Spleen (tissue), 11 donors: ENCODE measurements at regions not wholly inside any gene's neighbourhood (a gene's known extent, or its start where the extent isn't known, plus 50 kb on each side); places are given as distances from the start of the nearest gene placed in this dataset.

Experiments
- DNase-seq: peaks from one replicate; pipeline ENCODE4 v3.0.0-alpha.2; 2020
- H3K27ac ChIP-seq, 8 donors: fragments of 200-600 bp; sonication (generic) in 7 of 8; 1 replicate in 4 of 8; 2 replicates in 4 of 8; pipeline versions ENCODE4 v1.5.0 to v1.8.0; 2016 to 2021; ENCODE audit warnings: inconsistent platforms in 4 of 8, mild to moderate bottlenecking in 4 of 8, moderate library complexity in 1 of 8
- H3K27me3 ChIP-seq, 7 donors: fragments of 200-600 bp; sonication (generic) in 6 of 7; replicated peaks in 1 of 7; 1 replicate in 4 of 7; 2 replicates in 3 of 7; pipeline versions ENCODE4 v1.5.0 to v1.8.0; 2016 to 2021; ENCODE audit warnings: inconsistent platforms in 3 of 7, mild to moderate bottlenecking in 1 of 7
- H3K36me3 ChIP-seq, 6 donors: fragments of 200-600 bp; sonication (generic) in 5 of 6; 1 replicate in 4 of 6; 2 replicates in 2 of 6; pipeline versions ENCODE4 v1.5.0 to v1.8.0; 2016 to 2021; ENCODE audit warnings: inconsistent platforms in 2 of 6
- H3K4me1 ChIP-seq, 6 donors: fragments of 200-600 bp; sonication (generic) in 5 of 6; 1 replicate in 3 of 6; 2 replicates in 3 of 6; pipeline versions ENCODE4 v1.5.0 to v1.8.0; 2016 to 2021; ENCODE audit warnings: inconsistent platforms in 3 of 6
- H3K4me3 ChIP-seq, 8 donors: fragments of 200-600 bp; sonication (generic) in 7 of 8; 1 replicate in 4 of 8; 2 replicates in 4 of 8; pipeline versions ENCODE4 v1.5.0 to v1.8.0; 2016 to 2021; ENCODE audit warnings: inconsistent platforms in 4 of 8, mild to moderate bottlenecking in 4 of 8, moderate library complexity in 2 of 8
- H3K9me3 ChIP-seq, 8 donors: fragments of 200-600 bp; sonication (generic) in 7 of 8; 1 replicate in 4 of 8; 2 replicates in 4 of 8; pipeline versions ENCODE4 v1.5.0 to v1.8.0; 2016 to 2021; ENCODE audit warnings: inconsistent platforms in 4 of 8
- CTCF ChIP-seq, 11 experiments: fragments of 200-600 bp in 7 of 11; fragments of 450-650 bp in 4 of 11; sonication (generic) in 4 of 11; IDR thresholded peaks in 8 of 11; conservative IDR thresholded peaks in 3 of 11; 1 replicate in 7 of 11; 2 replicates in 4 of 11; pipeline versions ENCODE4 v1.4.0 to v1.8.0; 2016 to 2021; ENCODE audit warnings: antibody characterized with exemption in 11 of 11, inconsistent platforms in 4 of 11, mild to moderate bottlenecking in 1 of 11
- POLR2A ChIP-seq, 3 donors: fragments of 450-650 bp; IDR thresholded peaks; one replicate each; pipeline ENCODE4 v1.5.1; 2017; ENCODE audit warnings: antibody characterized with exemption in 3 of 3, mild to moderate bottlenecking in 1 of 3
- POLR2AphosphoS5 ChIP-seq, 3 donors: sonication (generic); formaldehyde crosslinking; IDR thresholded peaks; one replicate each; pipeline ENCODE4 v1.5.1; 2017; ENCODE audit warnings: antibody characterized with exemption in 3 of 3
- WGBS, 5 donors: extraction: QIAGEN DNeasy Blood & Tissue Kit in 3 of 5; methylation state at CpG; one replicate each; pipeline versions ENCODE4 v1.1.5 to v1.1.7; 2013 to 2018; 5-methylcytosine and 5-hydroxymethylcytosine counted together
- intact Hi-C: fragments of 100-400 bp; cut with DNase I; formaldehyde crosslinking; loops from one replicate; pipeline ENCODE4 v1.15.0; 2023; ENCODE audit warnings: low total_unique reads
- donor health status: healthy with polysubstance abuse.
- donor health status: DM: no; HTN: no; CAD: no; lungs with moderate emphysema.
- donor health status: DM: no; HTN: no; CAD: no.
- donor health status: Bipolar disorder and iron deficiency.
- donor health status: healthy.
- donor health status: DM: no; HTN: no; CAD: no.
- donor health status: DM: yes; HTN: yes; CAD: no.

- Histone ChIP-seq H3K36me3 (no peaks in the 10 kb centered on the region), H3K4me3 (no peak overlapping the region), H3K27ac (no peak overlapping the region), H3K9me3 (peaks cover 0 to 12% (median 0%) of the 10 kb centered on the region in 8 donors), H3K27me3 (peaks cover 0 to 5% (median 0%) of the 10 kb centered on the region in 7 donors), H3K4me1 (no peaks in the 10 kb centered on the region)
- TF ChIP-seq POLR2A (IDR thresholded peaks at IDR 0.05) (no peak), CTCF (IDR thresholded peaks at IDR 0.05 in 8 of 11, conservative IDR thresholded peaks at IDR 0.05 in 3 of 11) (no peak), POLR2AphosphoS5 (IDR thresholded peaks at IDR 0.05) (no peak)
- intact Hi-C loops: no loop called here
- DNase-seq: no peak
- WGBS, 5 donors: 58 to 80% (median 79%) methylated on average over 5 of the region's 5 CpGs
Measured at GRCh38 chr17:12579288-12579687, 86.4 kb upstream of the MYOCD start.

GRCh38 chr17:12580640-12581039, 85.0 kb upstream of the MYOCD start:
- WGBS, 5 donors: 32 to 46% (median 39%) methylated on average over 6 of the region's 6 CpGs
- H3K4me1 ChIP-seq: no peaks in the 10 kb centered on the region
- no peak overlapping the region for H3K4me3 ChIP-seq
- peaks cover 0 to 5% (median 0%) of the 10 kb centered on the region in 7 donors for H3K27me3 ChIP-seq
- H3K36me3 ChIP-seq: no peaks in the 10 kb centered on the region
- DNase-seq: no peak
- intact Hi-C loops: no loop called here
- no peak overlapping the region for H3K27ac ChIP-seq
- H3K9me3 ChIP-seq: peaks cover 0 to 12% (median 0%) of the 10 kb centered on the region in 8 donors
- no peak for TF ChIP-seq CTCF (IDR thresholded peaks at IDR 0.05 in 8 of 11, conservative IDR thresholded peaks at IDR 0.05 in 3 of 11)

- peaks cover 0 to 17% (median 0%) of the 10 kb centered on the region in 8 donors for H3K9me3 ChIP-seq
- intact Hi-C loops: no loop called here
- peaks cover 0 to 5% (median 0%) of the 10 kb centered on the region in 7 donors for H3K27me3 ChIP-seq
- no peak overlapping the region for H3K27ac ChIP-seq
- no peaks in the 10 kb centered on the region for H3K4me1 ChIP-seq
- WGBS, 5 donors: 82 to 86% (median 83%) methylated on average over 7 of the region's 7 CpGs
- DNase-seq: no peak
- no peak overlapping the region for H3K4me3 ChIP-seq
- no peaks in the 10 kb centered on the region for H3K36me3 ChIP-seq
- no peak for TF ChIP-seq CTCF (IDR thresholded peaks at IDR 0.05 in 8 of 11, conservative IDR thresholded peaks at IDR 0.05 in 3 of 11)
- no peak for TF ChIP-seq POLR2A (IDR thresholded peaks at IDR 0.05)
- no peak for TF ChIP-seq POLR2AphosphoS5 (IDR thresholded peaks at IDR 0.05)
Measured at GRCh38 chr17:12584727-12585126, 81.0 kb upstream of the MYOCD start.

- H3K4me3 ChIP-seq: no peak overlapping the region
- intact Hi-C loops: no loop called here
- TF ChIP-seq POLR2AphosphoS5 (IDR thresholded peaks at IDR 0.05) (no peak), POLR2A (IDR thresholded peaks at IDR 0.05) (no peak), CTCF (IDR thresholded peaks at IDR 0.05 in 8 of 11, conservative IDR thresholded peaks at IDR 0.05 in 3 of 11) (no peak)
- no peaks in the 10 kb centered on the region for H3K36me3 ChIP-seq
- no peaks in the 10 kb centered on the region for H3K27me3 ChIP-seq
- WGBS, 5 donors: 91 to 96% (median 93%) methylated on average over 5 of the region's 5 CpGs
- no peak overlapping the region for H3K27ac ChIP-seq
- H3K4me1 ChIP-seq: no peaks in the 10 kb centered on the region
- DNase-seq: no peak
- H3K9me3 ChIP-seq: peaks cover 0 to 5% (median 0%) of the 10 kb centered on the region in 8 donors
Measured at GRCh38 chr17:12588531-12588930, 77.2 kb upstream of the MYOCD start.
